Type B pancreatic cell (in vitro differentiated cells): ENCODE measurements at regions not wholly inside any gene's neighbourhood (a gene's known extent, or its start where the extent isn't known, plus 50 kb on each side); places are given as distances from the start of the nearest gene placed in this dataset.
A peak's percentile ranks its signal among the peaks of the same experiment; 100 is the strongest.

ENCODE experiments used
- DNase-seq: peaks from one replicate; pipeline ENCODE4 v3.0.0; 2021; ENCODE audit warnings: mixed read lengths; ENCODE audit not compliant: unreplicated experiment; ENCODE audit errors: extremely low spot score
- H3K27ac Mint-ChIP-seq: 2 replicates; pipeline ENCODE4 v1.8.0; 2021; ENCODE audit warnings: mild to moderate bottlenecking, mixed read lengths
- H3K27me3 Mint-ChIP-seq: 2 replicates; pipeline ENCODE4 v1.8.0; 2021; ENCODE audit warnings: mixed read lengths
- H3K36me3 Mint-ChIP-seq: 2 replicates; pipeline ENCODE4 v1.8.0; 2021; ENCODE audit warnings: mixed read lengths
- H3K4me1 Mint-ChIP-seq: one replicate; pipeline ENCODE4 v1.8.0; 2021; ENCODE audit warnings: mixed read lengths; ENCODE audit not compliant: unreplicated experiment
- H3K4me3 Mint-ChIP-seq: 2 replicates; pipeline ENCODE4 v1.8.0; 2021; ENCODE audit warnings: mild to moderate bottlenecking, mixed read lengths
- H3K9me3 Mint-ChIP-seq: 2 replicates; pipeline ENCODE4 v1.8.0; 2021; ENCODE audit warnings: mixed read lengths
- TF ChIP-seq, protein P1 (sequence below): fragments of 200-600 bp; sonication (generic); conservative IDR thresholded peaks from 2 replicates; pipeline ENCODE4 v1.5.0; 2021; ENCODE audit warnings: antibody characterized with exemption, mild to moderate bottlenecking

DNA sequence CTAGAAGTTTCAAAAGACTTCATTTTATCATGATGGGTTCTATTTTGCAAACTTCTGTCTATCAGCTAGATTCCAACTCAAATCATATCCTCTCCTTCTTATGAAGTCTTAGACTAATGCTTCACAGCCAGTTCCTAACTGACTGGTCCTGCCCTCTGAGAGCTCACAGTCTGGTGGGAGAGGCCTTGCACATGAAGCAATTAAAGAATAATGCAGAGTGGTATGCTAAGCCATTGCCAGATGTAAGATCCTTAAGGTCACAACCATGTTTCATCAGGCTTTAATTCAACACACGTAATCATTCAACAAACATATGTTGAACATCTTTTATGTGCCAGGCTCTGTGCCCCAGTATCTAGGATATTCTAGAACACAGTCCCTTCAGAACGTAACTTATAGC lies 125.8 kb upstream of the TMPO start:
- Mint-ChIP-seq H3K27me3 (no peaks in the 10 kb centered on the region), H3K4me3 (no peak overlapping the region), H3K9me3 (peaks cover 5% of the 10 kb centered on the region), H3K36me3 (no peaks in the 10 kb centered on the region), H3K4me1 (peaks cover 8% of the 10 kb centered on the region), H3K27ac (no peak overlapping the region)
- TF ChIP-seq, protein P1, sequence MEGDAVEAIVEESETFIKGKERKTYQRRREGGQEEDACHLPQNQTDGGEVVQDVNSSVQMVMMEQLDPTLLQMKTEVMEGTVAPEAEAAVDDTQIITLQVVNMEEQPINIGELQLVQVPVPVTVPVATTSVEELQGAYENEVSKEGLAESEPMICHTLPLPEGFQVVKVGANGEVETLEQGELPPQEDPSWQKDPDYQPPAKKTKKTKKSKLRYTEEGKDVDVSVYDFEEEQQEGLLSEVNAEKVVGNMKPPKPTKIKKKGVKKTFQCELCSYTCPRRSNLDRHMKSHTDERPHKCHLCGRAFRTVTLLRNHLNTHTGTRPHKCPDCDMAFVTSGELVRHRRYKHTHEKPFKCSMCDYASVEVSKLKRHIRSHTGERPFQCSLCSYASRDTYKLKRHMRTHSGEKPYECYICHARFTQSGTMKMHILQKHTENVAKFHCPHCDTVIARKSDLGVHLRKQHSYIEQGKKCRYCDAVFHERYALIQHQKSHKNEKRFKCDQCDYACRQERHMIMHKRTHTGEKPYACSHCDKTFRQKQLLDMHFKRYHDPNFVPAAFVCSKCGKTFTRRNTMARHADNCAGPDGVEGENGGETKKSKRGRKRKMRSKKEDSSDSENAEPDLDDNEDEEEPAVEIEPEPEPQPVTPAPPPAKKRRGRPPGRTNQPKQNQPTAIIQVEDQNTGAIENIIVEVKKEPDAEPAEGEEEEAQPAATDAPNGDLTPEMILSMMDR, result no peak
- no peak for DNase-seq

DNA sequence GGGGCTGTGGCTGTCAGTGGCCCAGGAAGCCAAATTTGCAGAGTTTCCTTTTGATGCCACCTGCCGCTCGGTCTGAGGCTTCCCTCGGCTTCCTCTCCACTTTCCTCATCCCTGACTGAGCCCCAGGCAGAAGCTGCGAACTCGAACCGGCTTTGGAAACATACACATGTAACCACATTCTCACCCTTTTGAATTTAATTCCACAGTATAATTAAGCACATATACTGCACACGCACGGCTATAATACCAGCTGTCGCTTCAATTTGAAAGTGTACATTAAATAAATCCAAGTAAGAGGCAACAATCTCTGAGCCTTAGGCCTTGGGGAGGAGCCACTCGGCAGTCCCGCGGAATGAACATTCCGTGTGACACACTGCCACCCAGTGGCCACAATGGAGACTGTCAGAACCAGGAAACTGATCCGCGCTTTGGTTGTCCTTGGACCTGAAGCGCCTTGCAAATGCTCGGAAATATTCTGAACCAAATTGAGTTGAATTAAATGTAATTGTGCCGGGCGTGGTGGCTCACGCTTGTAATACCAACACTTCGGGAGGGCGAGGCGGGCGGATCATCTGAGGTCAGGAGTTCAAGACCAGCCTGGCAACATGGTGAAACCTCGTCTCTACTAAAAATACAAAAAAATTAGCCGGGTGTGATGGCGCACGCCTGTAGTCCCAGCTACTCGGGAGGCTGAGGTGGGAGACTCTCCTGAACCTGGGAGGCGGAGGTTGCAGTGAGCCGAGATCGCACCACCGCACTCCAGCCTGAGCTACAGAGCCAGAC lies 117.9 kb upstream of the TMPO start:
- Mint-ChIP-seq H3K4me1 (peaks cover 23% of the 10 kb centered on the region), H3K9me3 (no peaks in the 10 kb centered on the region), H3K4me3 (peak overlapping the region; percentile 86), H3K27ac (peak overlapping the region; percentile 69), H3K27me3 (peaks cover 4% of the 10 kb centered on the region), H3K36me3 (no peaks in the 10 kb centered on the region)
- TF ChIP-seq, protein P1, result peak; percentile 98
- DNase-seq, result peak; percentile 83

DNA sequence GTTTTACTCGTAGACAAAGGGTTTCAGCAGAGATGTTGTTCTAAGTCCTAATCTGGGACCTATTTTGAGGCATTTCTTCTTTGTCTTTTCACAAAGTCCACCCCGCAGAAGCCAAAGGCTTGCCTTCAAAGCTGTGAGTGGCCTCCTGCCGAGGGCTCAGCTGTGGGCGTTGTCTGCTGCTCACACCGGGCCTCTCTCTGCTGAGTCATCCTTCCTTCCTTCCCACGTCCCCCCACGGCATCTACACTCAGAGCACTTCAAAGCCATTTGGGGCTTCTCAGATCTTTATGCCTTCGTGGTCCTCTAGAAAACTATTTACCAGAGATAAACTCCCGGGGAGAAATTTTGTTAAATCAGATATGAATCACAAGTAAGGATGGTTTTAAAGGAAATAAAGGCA lies 115.9 kb upstream of the TMPO start:
- Mint-ChIP-seq H3K27ac (peak overlapping the region; percentile 57), H3K36me3 (no peaks in the 10 kb centered on the region), H3K4me1 (peaks cover 23% of the 10 kb centered on the region), H3K9me3 (no peaks in the 10 kb centered on the region), H3K4me3 (no peak overlapping the region), H3K27me3 (peaks cover 4% of the 10 kb centered on the region)
- DNase-seq, result no peak
- TF ChIP-seq, protein P1, result no peak

DNA sequence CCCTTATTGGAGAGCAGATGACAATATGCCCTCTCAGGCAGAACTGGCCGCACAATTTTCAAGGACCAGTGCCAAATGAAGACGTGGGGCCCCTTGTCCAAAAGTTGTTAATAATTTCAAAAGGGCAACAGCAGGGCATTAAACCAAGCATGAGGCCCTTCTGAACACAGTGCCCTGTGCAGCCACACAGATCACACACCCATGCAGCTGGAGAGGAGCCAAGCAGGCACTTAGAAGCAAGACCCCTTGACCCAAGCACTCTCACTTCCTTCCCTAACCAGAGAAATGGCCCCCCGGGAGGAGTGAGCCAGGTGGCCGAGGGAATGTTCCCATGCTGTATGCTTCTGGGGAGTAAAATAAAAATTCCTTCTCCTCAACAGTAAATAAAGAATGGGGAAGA lies 114.0 kb upstream of the TMPO start:
- Mint-ChIP-seq H3K4me3 (no peak overlapping the region), H3K9me3 (no peaks in the 10 kb centered on the region), H3K27me3 (peaks cover 4% of the 10 kb centered on the region), H3K36me3 (no peaks in the 10 kb centered on the region), H3K4me1 (peaks cover 23% of the 10 kb centered on the region), H3K27ac (peak overlapping the region; percentile 26)
- TF ChIP-seq, protein P1, result no peak
- no peak for DNase-seq

DNA sequence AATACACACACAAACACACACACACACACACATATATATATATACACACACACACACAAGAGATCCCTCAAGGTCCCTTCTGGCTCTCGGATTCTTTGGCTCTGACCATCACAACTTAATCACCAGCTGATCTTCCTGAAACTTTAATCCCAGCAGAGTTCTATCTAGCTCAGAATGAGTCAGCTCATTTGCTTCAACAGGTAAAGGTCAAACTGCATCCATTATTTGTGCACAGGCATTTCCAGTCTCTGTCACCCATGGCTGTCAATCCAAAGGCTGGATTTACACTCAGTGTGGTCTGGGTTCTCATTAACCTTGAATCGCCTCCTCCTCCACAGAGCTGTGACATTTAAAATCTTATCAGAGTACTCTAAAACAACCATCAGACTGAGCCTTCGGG lies 113.3 kb upstream of the TMPO start:
- Mint-ChIP-seq H3K36me3 (no peaks in the 10 kb centered on the region), H3K27ac (peak overlapping the region; percentile 26), H3K4me1 (peaks cover 21% of the 10 kb centered on the region), H3K27me3 (peaks cover 4% of the 10 kb centered on the region), H3K4me3 (no peak overlapping the region), H3K9me3 (no peaks in the 10 kb centered on the region)
- TF ChIP-seq, protein P1, result no peak
- no peak for DNase-seq
